ENCODE measurements at regions not wholly inside any gene's neighbourhood (a gene's known extent, or its start where the extent isn't known, plus 50 kb on each side); places are given as distances from the start of the nearest gene placed in this dataset.
"Not testable (repeated sequence)": the region's sequence is repeated elsewhere in the genome, so short reads cannot be mapped to it uniquely, and the experiment has no call there.

- no peak for DNase-seq (ENCODE audit: low read depth in 2 of 2)
Measured at GRCh38 chr3:124633524-124633923, 96.7 kb upstream of the UMPS start.

DNA sequence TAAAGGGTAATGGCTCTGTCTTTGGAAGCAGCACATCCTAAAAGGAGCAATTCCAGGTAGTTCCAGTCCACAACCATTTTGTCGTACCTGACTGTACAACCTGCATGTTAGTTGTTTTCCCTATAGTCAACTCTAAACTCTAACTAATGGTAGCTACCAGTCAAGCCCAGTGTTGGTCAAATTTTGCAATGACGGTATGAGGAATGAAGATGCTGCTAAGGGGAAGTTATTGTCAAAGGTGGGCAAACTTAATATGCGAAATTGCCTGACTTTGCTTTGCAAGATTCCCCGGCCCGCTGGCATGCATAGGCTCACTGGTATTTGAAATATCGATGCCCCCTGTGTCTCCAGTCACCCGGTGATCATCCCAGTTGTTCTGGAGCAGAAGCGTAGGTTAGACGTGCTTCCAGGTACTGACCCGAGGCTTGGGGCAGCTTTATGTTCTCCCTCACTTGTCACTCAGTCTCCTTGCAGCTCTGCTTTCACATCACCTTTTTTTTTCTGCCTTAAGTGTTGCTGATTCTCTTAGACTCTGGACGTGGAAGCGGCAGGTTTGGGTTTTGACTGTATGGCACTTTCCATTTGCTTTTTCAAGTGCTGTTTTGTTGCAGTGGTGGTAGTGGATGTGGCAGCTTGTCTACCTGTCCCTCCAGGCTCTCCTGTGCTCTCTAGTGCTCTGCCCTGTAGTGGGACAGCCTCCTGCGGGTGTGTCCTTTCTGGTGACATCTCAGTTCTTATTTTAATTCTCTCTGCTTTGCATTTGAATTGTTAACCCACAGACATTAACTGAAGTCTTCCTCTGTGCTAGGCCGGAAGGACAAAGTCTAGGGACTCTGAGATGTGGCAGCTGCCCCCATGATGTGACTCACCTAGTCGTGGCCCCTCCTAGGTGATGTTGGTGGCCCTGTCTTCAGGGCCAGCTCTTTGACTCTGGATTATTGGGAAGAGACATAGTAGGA, 95.8 kb upstream of the UMPS start:
- DNase-seq (ENCODE audit: low read depth in 2 of 2): no peak

GRCh38 chr3:124635169-124635539, 95.1 kb upstream of the UMPS start:
- no peak for DNase-seq (ENCODE audit: low read depth in 2 of 2)

- DNase-seq (ENCODE audit: low read depth in 2 of 2): no peak
Measured at GRCh38 chr3:124636101-124636862, 94.0 kb upstream of the UMPS start.

GRCh38 chr3:124636863-124637296, 93.4 kb upstream of the UMPS start:
- no peak for DNase-seq (ENCODE audit: low read depth in 2 of 2)

DNA sequence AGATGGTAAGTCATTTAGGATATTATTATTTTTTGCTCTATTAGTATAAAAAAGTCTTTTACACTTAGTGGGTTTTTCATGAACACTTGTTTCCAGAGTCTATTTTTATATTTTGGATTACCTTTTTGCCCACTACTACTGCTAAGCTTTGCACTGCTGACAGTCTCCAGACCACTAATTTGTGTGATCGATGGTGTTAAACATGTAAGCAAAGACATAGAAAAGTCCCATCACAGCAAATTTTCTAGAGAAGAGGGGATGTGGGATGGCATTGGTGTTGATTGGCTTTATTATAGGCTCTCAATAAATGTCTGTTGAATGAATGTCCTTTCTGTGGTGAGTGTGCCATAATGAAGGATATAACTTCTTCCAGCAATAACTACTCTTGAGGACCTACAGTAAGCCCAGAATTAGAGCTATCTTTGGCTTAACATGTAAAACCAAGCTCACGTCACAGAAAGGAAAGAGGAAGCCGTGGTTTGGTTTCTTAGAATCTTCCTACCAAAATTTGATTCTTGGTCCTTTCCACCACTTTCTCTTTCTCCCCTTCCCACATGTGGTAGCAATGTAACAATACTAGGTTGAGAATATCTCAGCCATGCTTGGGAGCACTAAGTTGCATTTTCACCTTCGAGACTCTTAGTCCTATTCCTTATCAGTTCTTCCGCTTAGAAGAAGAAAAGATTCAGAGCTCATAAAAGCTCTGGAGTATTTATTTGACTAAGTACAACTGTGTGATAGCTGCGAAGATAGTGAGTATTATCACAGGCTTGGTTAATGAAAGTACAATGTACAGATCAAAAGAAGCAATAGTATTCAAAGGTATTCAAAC, 90.6 kb upstream of the UMPS start:
- no peak for DNase-seq (ENCODE audit: low read depth in 2 of 2)

DNA sequence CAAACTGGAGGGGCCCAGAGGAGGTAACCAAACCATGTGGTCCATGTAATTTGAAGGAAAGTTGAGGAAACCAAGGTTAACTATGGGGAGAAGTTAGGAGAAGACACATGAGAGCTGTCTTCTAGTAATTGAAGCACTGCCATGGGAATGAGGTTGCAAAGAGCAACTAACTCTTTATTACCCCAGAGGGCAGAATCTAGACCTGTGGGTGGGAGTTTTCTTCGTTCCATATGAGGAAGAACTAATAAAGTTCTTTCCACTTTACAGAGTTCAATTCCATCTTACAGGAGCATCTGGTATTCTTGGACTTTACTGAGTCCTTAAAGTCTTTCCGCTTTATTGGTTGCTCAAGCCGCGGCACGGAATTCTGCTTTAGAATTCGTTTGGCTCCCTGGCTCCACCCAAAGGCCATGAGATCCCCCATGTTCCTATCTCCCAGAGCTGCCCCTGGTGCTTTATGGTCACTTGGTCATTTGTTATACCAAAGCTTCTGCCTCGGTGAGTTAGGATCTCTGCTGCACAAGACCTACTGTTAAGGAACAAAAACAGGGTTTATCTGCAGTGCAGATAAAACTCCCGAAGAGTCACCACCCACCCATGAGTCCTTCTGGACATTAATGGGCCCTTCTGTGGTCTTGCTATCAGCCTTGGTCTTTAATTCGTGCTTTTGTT, 89.5 kb upstream of the UMPS start:
- DNase-seq (ENCODE audit: low read depth in 2 of 2): no peak

GRCh38 chr3:124643453-124643852, 86.8 kb upstream of the UMPS start:
- DNase-seq (ENCODE audit: low read depth in 2 of 2): no peak

DNA sequence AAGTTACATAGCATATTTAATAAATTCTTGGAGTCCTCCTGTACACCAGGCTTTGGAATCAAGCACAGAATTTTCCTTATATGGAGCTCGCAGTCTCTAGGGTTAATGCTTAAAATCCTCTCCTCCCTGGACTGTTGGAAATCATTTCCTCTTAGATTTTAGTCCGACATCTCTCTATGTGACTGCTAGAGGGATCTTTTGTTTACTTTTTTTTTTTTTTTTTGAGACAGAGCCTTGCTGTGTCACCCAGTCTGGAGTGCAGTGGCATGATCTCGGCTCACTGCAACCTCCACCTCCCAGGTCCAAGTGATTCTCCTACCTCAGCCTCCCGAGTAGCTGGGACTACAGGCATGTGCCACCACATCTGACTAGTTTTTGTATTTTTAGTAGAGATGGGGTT, 84.1 kb upstream of the UMPS start:
- not testable (repeated sequence) for DNase-seq (ENCODE audit: low read depth in 2 of 2)

- no peak for DNase-seq (ENCODE audit: low read depth in 2 of 2)
Measured at GRCh38 chr3:124648551-124648950, 81.7 kb upstream of the UMPS start.

DNA sequence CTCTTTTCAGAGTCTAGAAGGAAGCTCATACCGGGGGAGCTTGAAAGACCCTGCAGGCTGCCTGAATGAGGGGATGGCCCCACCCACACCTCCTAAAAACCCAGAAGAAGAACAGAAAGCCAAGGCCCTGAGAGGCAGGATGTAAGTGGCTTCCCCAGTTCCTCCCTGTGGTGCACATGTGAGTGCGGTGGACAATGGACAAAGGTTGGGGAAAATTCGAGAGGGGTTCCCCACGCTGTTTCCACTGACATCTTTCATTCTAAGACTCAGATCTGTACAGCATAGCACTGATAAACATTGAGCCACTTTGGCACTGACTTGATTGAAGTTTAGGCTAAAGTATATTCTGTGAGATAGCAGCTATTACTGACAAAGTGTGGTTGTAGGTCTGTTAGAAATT, 79.5 kb upstream of the UMPS start:
- DNase-seq (ENCODE audit: low read depth in 2 of 2): no peak

DNA sequence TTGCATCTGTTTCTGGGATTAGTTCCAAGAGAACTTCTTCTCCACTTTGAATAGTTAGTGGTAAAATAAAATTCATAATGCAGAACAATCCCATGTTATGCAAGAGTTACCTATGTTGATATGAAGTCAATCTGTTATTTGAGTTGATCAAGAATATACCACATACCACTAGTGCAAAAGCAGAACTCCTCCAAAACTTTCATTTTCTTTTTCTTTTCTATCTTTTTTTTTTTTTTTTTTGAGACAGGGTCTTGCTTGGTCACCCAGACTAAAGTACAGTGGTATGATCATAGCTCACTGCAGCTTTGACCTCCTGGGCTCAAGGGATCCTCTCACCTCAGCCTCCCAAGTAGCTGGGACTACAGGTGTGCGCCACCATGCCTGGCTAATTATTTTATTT, 78.8 kb upstream of the UMPS start:
- not testable (repeated sequence) for DNase-seq (ENCODE audit: low read depth in 2 of 2)

- DNase-seq (ENCODE audit: low read depth in 2 of 2): no peak
Measured at GRCh38 chr3:124652009-124652408, 78.2 kb upstream of the UMPS start.

DNA sequence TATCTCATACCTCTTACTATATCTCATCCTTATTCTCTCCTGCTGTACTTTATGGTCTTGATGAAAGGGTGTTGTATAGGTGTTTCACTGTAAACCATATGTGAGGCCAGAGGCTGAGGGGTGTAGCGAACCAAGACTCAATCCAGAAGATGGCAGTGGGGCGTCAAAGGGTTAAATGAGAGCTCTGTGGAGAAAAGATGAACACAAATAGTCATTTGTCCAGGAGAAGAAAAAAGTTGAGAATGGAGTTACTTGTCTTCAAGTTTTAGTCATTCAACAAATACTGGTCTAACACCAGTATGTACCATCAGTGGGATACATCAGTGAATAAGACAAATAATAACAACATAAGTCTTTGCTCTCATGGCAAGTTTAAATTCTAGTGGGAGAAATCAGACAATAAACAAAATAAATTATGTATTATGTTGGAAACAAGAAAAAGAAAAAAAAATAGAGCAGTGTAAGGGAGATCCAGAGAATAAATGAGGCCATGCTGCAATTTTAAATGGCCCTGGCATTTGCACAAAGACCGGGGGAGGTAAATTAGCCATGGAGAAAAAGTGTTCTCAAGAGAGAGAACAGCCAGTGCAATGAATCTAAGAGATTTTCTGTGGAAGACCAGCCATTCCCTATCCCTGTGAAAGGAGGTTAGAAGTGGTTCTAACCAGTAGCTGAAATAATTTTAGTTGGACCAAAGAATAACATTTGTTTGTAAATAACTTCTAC, 77.0 kb upstream of the UMPS start:
- no peak for DNase-seq (ENCODE audit: low read depth in 2 of 2)

DNA sequence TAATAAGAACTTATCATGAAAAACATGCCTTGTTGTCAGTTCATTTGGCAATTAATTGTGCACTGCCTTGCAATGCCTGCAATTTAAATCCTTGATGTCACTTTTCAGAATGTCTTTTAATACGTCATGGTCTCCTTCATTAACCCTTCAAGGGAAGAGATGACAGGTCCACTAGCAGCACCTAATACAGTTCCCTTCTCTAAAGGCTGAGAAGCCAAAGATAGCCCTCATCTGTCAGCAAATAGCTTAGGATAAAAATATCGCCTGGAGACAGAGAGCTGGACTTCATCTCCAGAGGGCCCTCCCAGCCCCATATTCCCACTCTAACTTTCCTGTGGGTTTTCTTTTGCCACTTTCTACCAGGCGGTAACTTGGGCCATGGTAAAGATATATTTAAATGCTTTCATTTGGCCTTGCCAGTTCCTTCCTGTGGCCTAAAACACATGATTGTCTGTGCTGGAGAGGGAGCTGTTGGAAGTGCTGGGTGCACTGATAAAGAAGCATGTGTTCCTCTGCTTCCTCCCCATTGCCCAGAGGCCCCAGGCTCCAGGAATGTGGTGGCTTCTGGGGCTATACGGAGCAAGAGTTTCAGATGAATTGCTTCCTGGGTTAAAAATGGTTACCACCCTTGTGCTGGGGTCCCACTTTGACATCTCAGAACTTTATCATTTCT, 76.3 kb upstream of the UMPS start:
- DNase-seq (ENCODE audit: low read depth in 2 of 2): no peak

DNA sequence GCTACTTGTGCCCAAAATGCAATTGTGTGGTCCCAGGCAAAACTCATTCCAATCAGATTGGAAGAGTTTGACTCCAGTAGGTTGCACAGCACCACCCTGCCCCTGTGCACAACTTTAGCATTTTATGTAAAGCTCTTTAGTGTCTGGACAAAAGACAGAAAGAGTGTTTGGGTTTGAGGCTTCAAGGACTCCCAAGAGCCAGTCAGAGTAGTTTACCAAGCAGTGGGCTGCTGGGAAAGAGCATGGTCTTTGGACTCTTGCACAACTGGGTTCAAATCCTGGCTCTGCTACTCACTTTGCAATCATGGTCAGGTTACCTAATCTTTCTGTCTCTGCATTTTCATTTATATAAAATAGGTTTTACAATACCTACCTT, 75.8 kb upstream of the UMPS start:
- DNase-seq (ENCODE audit: low read depth in 2 of 2): no peak

- no peak for DNase-seq (ENCODE audit: low read depth in 2 of 2)
Measured at GRCh38 chr3:124656531-124656930, 73.7 kb upstream of the UMPS start.

GRCh38 chr3:124657138-124657537, 73.1 kb upstream of the UMPS start:
- DNase-seq (ENCODE audit: low read depth in 2 of 2): no peak

GRCh38 chr3:124658270-124658669, 72.0 kb upstream of the UMPS start:
- no peak for DNase-seq (ENCODE audit: low read depth in 2 of 2)

- no peak for DNase-seq (ENCODE audit: low read depth in 2 of 2)
Measured at GRCh38 chr3:124659175-124659574, 71.1 kb upstream of the UMPS start.

Data from stimulated activated CD8-positive, alpha-beta memory T cell treated with anti-CD3 and anti-CD28 coated beads, Interleukin-15, amount 100 ng/mL, for 4 hours (primary cell).